Endothelial cell of umbilical vein (primary cell): ENCODE measurements at regions not wholly inside any gene's neighbourhood (a gene's known extent, or its start where the extent isn't known, plus 50 kb on each side); places are given as distances from the start of the nearest gene placed in this dataset.

Experiments used
- BruUV-seq: library from RNA; stranded (reverse); fragments of 400-500 nt; replicated peaks from 2 replicates; lab custom pipeline; 2021; lab: Mats Ljungman, UMichigan
- CTCF ChIA-PET: fragments of 300-600, 350-600 bp; sonication (Branson Sonifier 250); formaldehyde crosslinking; loops from one replicate; lab custom pipeline; 2021; ENCODE audit warnings: antibody characterized with exemption, inconsistent platforms; lab: Charles Lee
- POLR2A ChIA-PET: fragments of 300-600, 350-600 bp; sonication (Branson Sonifier 250); formaldehyde crosslinking; loops from one replicate; lab custom pipeline; 2021; ENCODE audit warnings: antibody characterized with exemption, inconsistent platforms; lab: Charles Lee
- DNase-seq: peaks from one replicate; pipeline ENCODE4 v3.0.0-alpha.2; 2011; ENCODE audit warnings: low read depth, low spot score
- FAIRE-seq: peaks from 2 replicates; lab custom pipeline; 2011; peaks lifted over from hg19 to GRCh38; lab: Jason Lieb, UNC
- H2AFZ ChIP-seq: 2 replicates; pipeline ENCODE4 v1.6.0; 2012; ENCODE audit warnings: low read depth, low read length, control low read depth, inconsistent platforms
- H3K27ac ChIP-seq: 2 replicates; pipeline ENCODE4 v1.5.1; 2011; ENCODE audit warnings: low read depth, mild to moderate bottlenecking, control low read depth, low read length, moderate library complexity; ENCODE audit not compliant: insufficient read depth
- H3K27me3 ChIP-seq, 2 experiments: 2 replicates each; pipeline versions ENCODE4 v1.6.0 to v1.6.1; 2011; ENCODE audit warnings: low read length in 2 of 2, mixed read lengths in 1 of 2; ENCODE audit not compliant: control insufficient read depth in 2 of 2, insufficient read depth in 2 of 2
- H3K36me3 ChIP-seq, 2 experiments: 2 replicates in 1 of 2; 3 replicates in 1 of 2; pipeline ENCODE4 v1.5.1; 2011; ENCODE audit warnings: low read length in 2 of 2, mild to moderate bottlenecking in 1 of 2, moderate library complexity in 1 of 2; ENCODE audit not compliant: control insufficient read depth in 2 of 2, insufficient read depth in 2 of 2; ENCODE audit errors: extremely low read depth in 1 of 2
- H3K4me1 ChIP-seq: 3 replicates; pipeline ENCODE4 v1.5.1; 2011; ENCODE audit warnings: mild to moderate bottlenecking, low read length; ENCODE audit not compliant: control insufficient read depth, insufficient read depth; ENCODE audit errors: extremely low read depth
- H3K4me2 ChIP-seq: 2 replicates; pipeline ENCODE4 v1.6.1; 2011; ENCODE audit warnings: low read length, control low read depth, mixed read lengths; ENCODE audit not compliant: insufficient read depth
- H3K4me3 ChIP-seq, 3 experiments: fragments of 200-600 bp in 1 of 3; sonication (generic), shearing (Covaris generic) in 1 of 3; replicated peaks in 1 of 3; 2 replicates each; pipeline ENCODE4 v1.5.1; 2011 to 2016; ENCODE audit warnings: control low read depth in 3 of 3, low read length in 3 of 3, mild to moderate bottlenecking in 2 of 3, inconsistent platforms in 1 of 3, low read depth in 1 of 3, moderate library complexity in 1 of 3; ENCODE audit not compliant: insufficient read depth in 1 of 3
- H3K79me2 ChIP-seq: 2 replicates; pipeline ENCODE4 v1.6.0; 2012; ENCODE audit warnings: low read length, inconsistent platforms; ENCODE audit not compliant: control insufficient read depth, insufficient read depth
- H3K9ac ChIP-seq: replicated peaks from 2 replicates; pipeline ENCODE3; 2011; ENCODE audit warnings: low read length, control low read depth; ENCODE audit not compliant: insufficient read depth; ENCODE audit errors: extremely low read depth
- H3K9me1 ChIP-seq: replicated peaks from 3 replicates; pipeline ENCODE4 v1.6.0; 2011; ENCODE audit warnings: mild to moderate bottlenecking, low read length; ENCODE audit not compliant: control insufficient read depth, insufficient read depth; ENCODE audit errors: extremely low read depth
- H3K9me3 ChIP-seq: replicated peaks from 2 replicates; pipeline ENCODE4 v1.5.1; 2012; ENCODE audit warnings: low read length, inconsistent platforms; ENCODE audit not compliant: control insufficient read depth, insufficient read depth
- H4K20me1 ChIP-seq: replicated peaks from 2 replicates; pipeline ENCODE3; 2011; ENCODE audit warnings: mild to moderate bottlenecking, low read length; ENCODE audit not compliant: control insufficient read depth, insufficient read depth; ENCODE audit errors: extremely low read depth
- CTCF ChIP-seq, 2 donors: IDR thresholded peaks; 1 replicate in 1 of 2; 2 replicates in 1 of 2; pipeline ENCODE4 v1.5.1; 2011; ENCODE audit warnings: low read length in 2 of 2, mild to moderate bottlenecking in 2 of 2, moderate library complexity in 2 of 2, control low read depth in 1 of 2, inconsistent platforms in 1 of 2, low read depth in 1 of 2; ENCODE audit not compliant: insufficient read depth in 1 of 2; ENCODE audit errors: extremely low read depth in 1 of 2
- EZH2 ChIP-seq: IDR thresholded peaks from 2 replicates; pipeline ENCODE4 v1.6.1; 2012; ENCODE audit warnings: borderline replicate concordance, low read depth, mild to moderate bottlenecking, moderate library complexity, low read length, inconsistent platforms; ENCODE audit not compliant: severe bottlenecking
- FOS ChIP-seq: IDR thresholded peaks from 2 replicates; pipeline ENCODE4 v1.6.1; 2011; ENCODE audit warnings: mild to moderate bottlenecking, low read length, moderate library complexity, borderline replicate concordance; ENCODE audit not compliant: insufficient read depth
- GATA2 ChIP-seq: IDR thresholded peaks from 2 replicates; pipeline ENCODE4 v1.7.0; 2011; ENCODE audit warnings: low read depth, mild to moderate bottlenecking, moderate library complexity, mixed read lengths, low read length; ENCODE audit not compliant: insufficient read length, insufficient read depth
- JUN ChIP-seq: IDR thresholded peaks from 2 replicates; pipeline ENCODE4 v1.6.1; 2011; ENCODE audit warnings: borderline replicate concordance, low read depth; ENCODE audit not compliant: insufficient read length, insufficient read depth
- MYC ChIP-seq: IDR thresholded peaks from one replicate; pipeline ENCODE4 v1.6.1; 2011; ENCODE audit warnings: mild to moderate bottlenecking, low read depth, low read length
- POLR2A ChIP-seq: IDR thresholded peaks from 2 replicates; pipeline ENCODE4 v1.6.1; 2012; ENCODE audit warnings: low read depth, mild to moderate bottlenecking, control low read depth, low read length
- POLR2AphosphoS5 ChIP-seq: IDR thresholded peaks from 2 replicates; pipeline ENCODE4 v1.6.1; 2012; ENCODE audit warnings: low read depth, mild to moderate bottlenecking, control low read depth, low read length, moderate library complexity; ENCODE audit not compliant: insufficient read depth
- dilution Hi-C: fragments of 300-500 bp; cut with MboI; formaldehyde crosslinking; loops from one replicate; pipeline ENCODE4 v1.15.0; 2019; ENCODE audit warnings: low sequenced_read_pairs; ENCODE audit not compliant: extremely low pct_ligation_motif_present
- intact Hi-C: fragments of 100-400 bp; cut with micrococcal nuclease; formaldehyde crosslinking; loops from one replicate; pipeline ENCODE4 v1.10.0; 2022
- TF ChIP-seq, protein P1 (sequence below): IDR thresholded peaks from 2 replicates; pipeline ENCODE4 v1.6.1; 2011; ENCODE audit not compliant: insufficient read depth, insufficient read length

GRCh38 chr4:181119186-181119585, 1124.0 kb upstream of the TENM3 start:
- CTCF ChIA-PET: no interaction called here
- no peak overlapping the region for H3K4me3 ChIP-seq
- no peaks in the 10 kb centered on the region for H3K4me1 ChIP-seq
- H3K9me1 ChIP-seq: no peaks in the 10 kb centered on the region
- H3K9me3 ChIP-seq: peaks cover 2% of the 10 kb centered on the region
- POLR2A ChIA-PET: no interaction called here
- H3K9ac ChIP-seq: no peak overlapping the region
- no peak overlapping the region for H3K4me2 ChIP-seq
- H3K27ac ChIP-seq: no peak overlapping the region
- no peak overlapping the region for H2AFZ ChIP-seq
- DNase-seq (no peak), FAIRE-seq (no peak)
- intact Hi-C loops (no loop called here), dilution Hi-C loops (no loop called here)
- no peaks in the 10 kb centered on the region for H4K20me1 ChIP-seq
- H3K36me3 ChIP-seq: no peaks in the 10 kb centered on the region
- H3K79me2 ChIP-seq: no peaks in the 10 kb centered on the region
- H3K27me3 ChIP-seq: no peaks in the 10 kb centered on the region
- BruUV-seq: no TSS peak
- TF ChIP-seq JUN (no peak), POLR2A (no peak), CTCF (IDR thresholded peaks at IDR 0.05; ENCODE audit: extremely low read depth in 1 of 2, insufficient read depth in 1 of 2, low read depth in 1 of 2, low read length in 2 of 2) (no peak), GATA2 (no peak), EZH2 (no peak)
- TF ChIP-seq, protein P1, sequence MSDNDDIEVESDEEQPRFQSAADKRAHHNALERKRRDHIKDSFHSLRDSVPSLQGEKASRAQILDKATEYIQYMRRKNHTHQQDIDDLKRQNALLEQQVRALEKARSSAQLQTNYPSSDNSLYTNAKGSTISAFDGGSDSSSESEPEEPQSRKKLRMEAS: no peak

GRCh38 chr4:181121733-181122132, 1121.5 kb upstream of the TENM3 start:
- dilution Hi-C loops (no loop called here), intact Hi-C loops (no loop called here)
- Histone ChIP-seq H3K9me1 (no peaks in the 10 kb centered on the region), H3K4me1 (no peaks in the 10 kb centered on the region), H4K20me1 (no peaks in the 10 kb centered on the region), H3K36me3 (no peaks in the 10 kb centered on the region), H3K27ac (no peak overlapping the region), H3K9me3 (peaks cover 2% of the 10 kb centered on the region), H3K4me2 (no peak overlapping the region), H3K27me3 (no peaks in the 10 kb centered on the region), H2AFZ (no peak overlapping the region), H3K9ac (no peak overlapping the region), H3K4me3 (no peak overlapping the region), H3K79me2 (no peaks in the 10 kb centered on the region)
- no peak for FAIRE-seq
- ChIA-PET CTCF (no interaction called here), POLR2A (no interaction called here)
- DNase-seq: no peak
- no peak for TF ChIP-seq POLR2AphosphoS5
- no peak for TF ChIP-seq CTCF (IDR thresholded peaks at IDR 0.05; ENCODE audit: extremely low read depth in 1 of 2, insufficient read depth in 1 of 2, low read depth in 1 of 2, low read length in 2 of 2)
- TF ChIP-seq JUN: no peak
- TF ChIP-seq FOS: no peak
- TF ChIP-seq, protein P1: no peak
- no peak for TF ChIP-seq EZH2
- TF ChIP-seq MYC: no peak
- no peak for TF ChIP-seq POLR2A
- no peak for TF ChIP-seq GATA2
- BruUV-seq: no TSS peak
